ENCODE measurements at regions not wholly inside any gene's neighbourhood (a gene's known extent, or its start where the extent isn't known, plus 50 kb on each side); places are given as distances from the start of the nearest gene placed in this dataset.

DNA sequence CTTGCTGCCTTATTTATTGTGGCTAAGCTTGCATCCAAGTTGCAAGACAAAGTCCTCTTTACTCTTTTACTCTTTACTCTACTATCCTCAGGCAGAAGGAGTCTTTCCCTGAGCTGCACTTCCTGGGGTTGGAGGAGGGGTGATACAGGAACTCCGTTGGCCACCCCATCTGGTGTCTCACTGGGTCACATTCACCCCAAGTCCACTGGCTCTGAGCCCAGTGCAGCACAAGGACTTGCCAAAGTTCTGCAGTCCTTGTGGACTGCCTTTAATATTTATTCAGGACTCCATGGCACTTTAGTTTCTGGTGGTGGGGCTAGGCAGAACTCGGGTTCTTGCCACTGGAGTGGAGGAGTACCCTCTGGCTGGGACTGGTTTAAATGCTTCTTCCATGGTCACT, 165.4 kb upstream of the KCNH8 start:
- TF ChIP-seq CTCF (IDR thresholded peaks at IDR 0.05) (no peak), EZH2 (IDR thresholded peaks at IDR 0.05) (no peak)

Measured in neural progenitor cell (in vitro differentiated cells).